ENCODE measurements at regions not wholly inside any gene's neighbourhood (a gene's known extent, or its start where the extent isn't known, plus 50 kb on each side); places are given as distances from the start of the nearest gene placed in this dataset.

GRCh38 chr10:21214329-21214728, 311.2 kb downstream of the SKIDA1 start:
- no peak for DNase-seq (ENCODE audit: low read depth in 1 of 2, low spot score in 2 of 2)
- peak overlapping the region; percentile 95 for H3K14ac ChIP-seq (ENCODE audit: insufficient read length)
- no peak overlapping the region for H3K18ac ChIP-seq (ENCODE audit: extremely low read depth, low read length)
- H3K23ac ChIP-seq (ENCODE audit: insufficient read length): peak overlapping the region; percentile 99
- no peaks in the 10 kb centered on the region; a peak in 1 of 4 replicates for H3K79me2 ChIP-seq (ENCODE audit: control insufficient read depth in 1 of 2, insufficient read depth in 2 of 2, low read length in 2 of 2)
- H3K23me2 ChIP-seq (ENCODE audit: low read depth, low read length): peaks cover 2% of the 10 kb centered on the region; the same call in 1 of the 2 replicates
- H2BK5ac ChIP-seq (ENCODE audit: low read depth, low read length): no peak overlapping the region; the same call in 1 of the 2 replicates
- H3K9me3 ChIP-seq (ENCODE audit: insufficient read depth in 2 of 2, low read depth in 1 of 2, low read length in 1 of 2): peaks cover 0 to 4% of the 10 kb centered on the region in 2 experiments; a peak in 2 of 4 replicates
- FAIRE-seq: no peak
- H3K36me3 ChIP-seq (ENCODE audit: control insufficient read depth in 2 of 4, insufficient read depth in 4 of 4, low read length in 3 of 4): no peaks in the 10 kb centered on the region; a peak in 1 of 8 replicates
- H3K4me3 ChIP-seq (ENCODE audit: extremely low read depth in 1 of 4, insufficient read depth in 2 of 4, low read depth in 3 of 4, low read length in 4 of 4): no peak overlapping the region
- no peak overlapping the region for H4K8ac ChIP-seq (ENCODE audit: extremely low read depth, insufficient read depth, low read length)
- H3K27me3 ChIP-seq (replicated peaks in 1 of 4; ENCODE audit: control insufficient read depth in 3 of 4, extremely low read depth in 1 of 4, insufficient read depth in 3 of 4, low read length in 3 of 4): no peaks in the 10 kb centered on the region
- H2BK20ac ChIP-seq (ENCODE audit: low read length): no peak overlapping the region
- peak overlapping the region; percentile 62 for H4K91ac ChIP-seq (replicated peaks; ENCODE audit: insufficient read length, low read length)
- peak overlapping the region in 1 of 4 experiments; percentile 63; a peak in 1 of 7 replicates for H3K9ac ChIP-seq (replicated peaks in 1 of 4; ENCODE audit: extremely low read depth in 1 of 4, low read depth in 3 of 4, low read length in 3 of 4)
- H3K4ac ChIP-seq (replicated peaks; ENCODE audit: insufficient read length, low read depth, low read length): peak overlapping the region; percentile 80
- CTCF ChIA-PET (ENCODE audit: partially characterized antibody): no interaction called here
- H3K4me2 ChIP-seq (ENCODE audit: insufficient read depth in 1 of 2, low read depth in 2 of 2, low read length in 2 of 2): no peak overlapping the region
- H3K79me1 ChIP-seq (ENCODE audit: low read depth, low read length): no peaks in the 10 kb centered on the region; the same call in none of the 2 replicates
- POLR2A ChIA-PET (ENCODE audit: partially characterized antibody): interaction anchor here (1.3 kb wide), 1 partner anchor 11 kb away, joined by 4 read pairs; no protein-coding TSS in a partner anchor
- no peaks in the 10 kb centered on the region for H3K4me1 ChIP-seq (replicated peaks in 1 of 4; ENCODE audit: control insufficient read depth in 3 of 4, insufficient read depth in 4 of 4, low read length in 3 of 4)
- no peak overlapping the region for H2BK120ac ChIP-seq (replicated peaks; ENCODE audit: low read depth, low read length)
- H3K56ac ChIP-seq (replicated peaks; ENCODE audit: insufficient read length, low read depth, low read length): no peak overlapping the region
- peak overlapping the region; percentile 76; the same call in 1 of the 2 replicates for H2AK5ac ChIP-seq (ENCODE audit: low read depth, low read length)
- H3K27ac ChIP-seq (ENCODE audit: low read depth, low read length): no peak overlapping the region
- H2BK15ac ChIP-seq (ENCODE audit: low read length): no peak overlapping the region
- WGBS, 2 experiments (ENCODE audit: extremely low coverage in 1 of 2, insufficient coverage in 1 of 2, insufficient read length in 1 of 2, insufficient replicate concordance in 2 of 2, low coverage in 1 of 2, low lambda C conversion rate in 2 of 2, missing lambda C conversion rate in 1 of 2): 88% methylated on average over 3 of the region's 3 CpGs; no CpG with 5 or more reads in 1 of the 2 experiments
- H2BK12ac ChIP-seq (ENCODE audit: low read depth, low read length): no peak overlapping the region; the same call in 1 of the 2 replicates
- no peak overlapping the region for H4K5ac ChIP-seq (ENCODE audit: insufficient read length, low read depth, low read length)
- H2AFZ ChIP-seq (ENCODE audit: low read length): no peak overlapping the region
- H4K20me1 ChIP-seq (replicated peaks in 1 of 2; ENCODE audit: control insufficient read depth in 1 of 2, insufficient read depth in 2 of 2, low read length in 2 of 2): peaks cover 0 to 3% of the 10 kb centered on the region in 2 experiments
- TF ChIP-seq SIN3A (conservative IDR thresholded peaks at IDR 0.05 in 1 of 2, IDR thresholded peaks at IDR 0.05 in 1 of 2; ENCODE audit: low read depth in 1 of 2, low read length in 2 of 2): no peak
- TF ChIP-seq CTBP2 (IDR thresholded peaks at IDR 0.05; ENCODE audit: borderline replicate concordance, insufficient read depth, insufficient read length, low read length): no peak
- no peak for TF ChIP-seq TBP (IDR thresholded peaks at IDR 0.05; ENCODE audit: low read depth, low read length)
- no peak for TF ChIP-seq RXRA (IDR thresholded peaks at IDR 0.05; ENCODE audit: insufficient read depth, low read depth, low read length)
- no peak for TF ChIP-seq MAFK (IDR thresholded peaks at IDR 0.05; ENCODE audit: low read depth, low read length)
